ENCODE measurements at regions not wholly inside any gene's neighbourhood (a gene's known extent, or its start where the extent isn't known, plus 50 kb on each side); places are given as distances from the start of the nearest gene placed in this dataset.

DNA sequence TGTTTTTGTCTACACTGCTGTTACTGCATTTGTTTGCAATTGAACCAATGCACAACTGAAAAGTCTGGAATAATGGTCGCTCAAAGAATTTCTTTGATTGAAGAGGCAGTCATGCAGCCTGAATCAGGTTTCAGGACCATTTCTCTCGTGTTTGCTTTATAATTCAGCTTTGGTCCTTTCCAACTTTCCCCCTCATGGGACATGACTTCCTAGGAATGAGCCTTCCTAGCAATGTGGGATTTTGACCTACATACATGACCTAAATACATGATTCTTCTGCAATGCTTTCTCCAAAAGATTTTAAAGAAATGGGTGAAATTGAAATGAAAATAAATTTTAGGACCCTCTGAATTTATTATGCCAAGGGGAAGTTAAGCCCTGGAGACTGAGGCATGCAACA lies 197.4 kb downstream of the MREG start:
- TF ChIP-seq GABPA (IDR thresholded peaks at IDR 0.05 in 1 of 2, conservative IDR thresholded peaks at IDR 0.05 in 1 of 2) (no peak), FOXA2 (IDR thresholded peaks at IDR 0.05) (no peak), SP1 (IDR thresholded peaks at IDR 0.05) (no peak), RAD21 (IDR thresholded peaks at IDR 0.05) (no peak), TAF1 (conservative IDR thresholded peaks at IDR 0.05) (no peak), YY1 (IDR thresholded peaks at IDR 0.05) (no peak), FOXA1 (IDR thresholded peaks at IDR 0.05) (no peak), HNF4G (IDR thresholded peaks at IDR 0.05) (no peak)
- TF ChIP-seq, protein P1, sequence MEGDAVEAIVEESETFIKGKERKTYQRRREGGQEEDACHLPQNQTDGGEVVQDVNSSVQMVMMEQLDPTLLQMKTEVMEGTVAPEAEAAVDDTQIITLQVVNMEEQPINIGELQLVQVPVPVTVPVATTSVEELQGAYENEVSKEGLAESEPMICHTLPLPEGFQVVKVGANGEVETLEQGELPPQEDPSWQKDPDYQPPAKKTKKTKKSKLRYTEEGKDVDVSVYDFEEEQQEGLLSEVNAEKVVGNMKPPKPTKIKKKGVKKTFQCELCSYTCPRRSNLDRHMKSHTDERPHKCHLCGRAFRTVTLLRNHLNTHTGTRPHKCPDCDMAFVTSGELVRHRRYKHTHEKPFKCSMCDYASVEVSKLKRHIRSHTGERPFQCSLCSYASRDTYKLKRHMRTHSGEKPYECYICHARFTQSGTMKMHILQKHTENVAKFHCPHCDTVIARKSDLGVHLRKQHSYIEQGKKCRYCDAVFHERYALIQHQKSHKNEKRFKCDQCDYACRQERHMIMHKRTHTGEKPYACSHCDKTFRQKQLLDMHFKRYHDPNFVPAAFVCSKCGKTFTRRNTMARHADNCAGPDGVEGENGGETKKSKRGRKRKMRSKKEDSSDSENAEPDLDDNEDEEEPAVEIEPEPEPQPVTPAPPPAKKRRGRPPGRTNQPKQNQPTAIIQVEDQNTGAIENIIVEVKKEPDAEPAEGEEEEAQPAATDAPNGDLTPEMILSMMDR (IDR thresholded peaks at IDR 0.05; ENCODE audit: low read depth, low read length, missing input control) = no peak
- TF ChIP-seq, protein P2, sequence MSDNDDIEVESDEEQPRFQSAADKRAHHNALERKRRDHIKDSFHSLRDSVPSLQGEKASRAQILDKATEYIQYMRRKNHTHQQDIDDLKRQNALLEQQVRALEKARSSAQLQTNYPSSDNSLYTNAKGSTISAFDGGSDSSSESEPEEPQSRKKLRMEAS (IDR thresholded peaks at IDR 0.05) = no peak
- TF ChIP-seq, protein P3, sequence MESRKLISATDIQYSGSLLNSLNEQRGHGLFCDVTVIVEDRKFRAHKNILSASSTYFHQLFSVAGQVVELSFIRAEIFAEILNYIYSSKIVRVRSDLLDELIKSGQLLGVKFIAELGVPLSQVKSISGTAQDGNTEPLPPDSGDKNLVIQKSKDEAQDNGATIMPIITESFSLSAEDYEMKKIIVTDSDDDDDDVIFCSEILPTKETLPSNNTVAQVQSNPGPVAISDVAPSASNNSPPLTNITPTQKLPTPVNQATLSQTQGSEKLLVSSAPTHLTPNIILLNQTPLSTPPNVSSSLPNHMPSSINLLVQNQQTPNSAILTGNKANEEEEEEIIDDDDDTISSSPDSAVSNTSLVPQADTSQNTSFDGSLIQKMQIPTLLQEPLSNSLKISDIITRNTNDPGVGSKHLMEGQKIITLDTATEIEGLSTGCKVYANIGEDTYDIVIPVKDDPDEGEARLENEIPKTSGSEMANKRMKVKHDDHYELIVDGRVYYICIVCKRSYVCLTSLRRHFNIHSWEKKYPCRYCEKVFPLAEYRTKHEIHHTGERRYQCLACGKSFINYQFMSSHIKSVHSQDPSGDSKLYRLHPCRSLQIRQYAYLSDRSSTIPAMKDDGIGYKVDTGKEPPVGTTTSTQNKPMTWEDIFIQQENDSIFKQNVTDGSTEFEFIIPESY (IDR thresholded peaks at IDR 0.05) = no peak
- TF ChIP-seq, protein P4, sequence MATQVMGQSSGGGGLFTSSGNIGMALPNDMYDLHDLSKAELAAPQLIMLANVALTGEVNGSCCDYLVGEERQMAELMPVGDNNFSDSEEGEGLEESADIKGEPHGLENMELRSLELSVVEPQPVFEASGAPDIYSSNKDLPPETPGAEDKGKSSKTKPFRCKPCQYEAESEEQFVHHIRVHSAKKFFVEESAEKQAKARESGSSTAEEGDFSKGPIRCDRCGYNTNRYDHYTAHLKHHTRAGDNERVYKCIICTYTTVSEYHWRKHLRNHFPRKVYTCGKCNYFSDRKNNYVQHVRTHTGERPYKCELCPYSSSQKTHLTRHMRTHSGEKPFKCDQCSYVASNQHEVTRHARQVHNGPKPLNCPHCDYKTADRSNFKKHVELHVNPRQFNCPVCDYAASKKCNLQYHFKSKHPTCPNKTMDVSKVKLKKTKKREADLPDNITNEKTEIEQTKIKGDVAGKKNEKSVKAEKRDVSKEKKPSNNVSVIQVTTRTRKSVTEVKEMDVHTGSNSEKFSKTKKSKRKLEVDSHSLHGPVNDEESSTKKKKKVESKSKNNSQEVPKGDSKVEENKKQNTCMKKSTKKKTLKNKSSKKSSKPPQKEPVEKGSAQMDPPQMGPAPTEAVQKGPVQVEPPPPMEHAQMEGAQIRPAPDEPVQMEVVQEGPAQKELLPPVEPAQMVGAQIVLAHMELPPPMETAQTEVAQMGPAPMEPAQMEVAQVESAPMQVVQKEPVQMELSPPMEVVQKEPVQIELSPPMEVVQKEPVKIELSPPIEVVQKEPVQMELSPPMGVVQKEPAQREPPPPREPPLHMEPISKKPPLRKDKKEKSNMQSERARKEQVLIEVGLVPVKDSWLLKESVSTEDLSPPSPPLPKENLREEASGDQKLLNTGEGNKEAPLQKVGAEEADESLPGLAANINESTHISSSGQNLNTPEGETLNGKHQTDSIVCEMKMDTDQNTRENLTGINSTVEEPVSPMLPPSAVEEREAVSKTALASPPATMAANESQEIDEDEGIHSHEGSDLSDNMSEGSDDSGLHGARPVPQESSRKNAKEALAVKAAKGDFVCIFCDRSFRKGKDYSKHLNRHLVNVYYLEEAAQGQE (IDR thresholded peaks at IDR 0.05) = no peak
- TF ChIP-seq, protein P5, sequence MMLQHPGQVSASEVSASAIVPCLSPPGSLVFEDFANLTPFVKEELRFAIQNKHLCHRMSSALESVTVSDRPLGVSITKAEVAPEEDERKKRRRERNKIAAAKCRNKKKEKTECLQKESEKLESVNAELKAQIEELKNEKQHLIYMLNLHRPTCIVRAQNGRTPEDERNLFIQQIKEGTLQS (IDR thresholded peaks at IDR 0.05) = no peak

Measured in liver (tissue), 3 donors.